Endodermal cell (in vitro differentiated cells): ENCODE measurements at regions not wholly inside any gene's neighbourhood (a gene's known extent, or its start where the extent isn't known, plus 50 kb on each side); places are given as distances from the start of the nearest gene placed in this dataset.

Experiments
- DNase-seq: peaks from one replicate; pipeline ENCODE4 v3.0.0-alpha.2; 2017
- H3K27ac ChIP-seq: 2 replicates; pipeline ENCODE4 v1.5.1; 2013; ENCODE audit warnings: mild to moderate bottlenecking, low read depth, low read length, moderate library complexity
- H3K27me3 ChIP-seq: 2 replicates; pipeline ENCODE4 v1.6.1; 2013; ENCODE audit warnings: mild to moderate bottlenecking, low read length, moderate library complexity; ENCODE audit not compliant: insufficient read depth, control insufficient read depth, poor library complexity, severe bottlenecking
- H3K36me3 ChIP-seq: 2 replicates; pipeline ENCODE4 v1.7.0; 2013; ENCODE audit warnings: mild to moderate bottlenecking, low read length, moderate library complexity; ENCODE audit not compliant: control insufficient read depth, insufficient read depth
- H3K4me1 ChIP-seq: one replicate; pipeline ENCODE4 v1.7.0; 2013; ENCODE audit warnings: low read length; ENCODE audit not compliant: control insufficient read depth, insufficient read depth
- H3K4me3 ChIP-seq: 2 replicates; pipeline ENCODE4 v1.5.1; 2013; ENCODE audit warnings: mild to moderate bottlenecking, low read length, moderate library complexity
- H3K9ac ChIP-seq: 2 replicates; pipeline ENCODE4 v1.6.1; 2013; ENCODE audit warnings: mild to moderate bottlenecking, low read length, moderate library complexity; ENCODE audit not compliant: poor library complexity, severe bottlenecking; ENCODE audit errors: extremely low read depth
- H3K9me3 ChIP-seq: 2 replicates; pipeline ENCODE4 v1.6.1; 2013; ENCODE audit warnings: mild to moderate bottlenecking, low read length, moderate library complexity; ENCODE audit not compliant: control insufficient read depth
- H3K27ac Mint-ChIP-seq: 2 replicates; pipeline ENCODE4 v1.8.0; 2020; ENCODE audit warnings: mixed read lengths
- H3K27me3 Mint-ChIP-seq: 2 replicates; pipeline ENCODE4 v1.8.0; 2021; ENCODE audit warnings: mild to moderate bottlenecking, mixed read lengths; ENCODE audit not compliant: insufficient read depth
- H3K36me3 Mint-ChIP-seq: 2 replicates; pipeline ENCODE4 v1.8.0; 2020; ENCODE audit warnings: low read depth, mixed read lengths
- H3K4me1 Mint-ChIP-seq: 2 replicates; pipeline ENCODE4 v1.8.0; 2020; ENCODE audit warnings: mixed read lengths
- H3K4me3 Mint-ChIP-seq: 2 replicates; pipeline ENCODE4 v1.8.0; 2020; ENCODE audit warnings: mild to moderate bottlenecking, moderate library complexity, mixed read lengths
- H3K9me3 Mint-ChIP-seq: 2 replicates; pipeline ENCODE4 v1.8.0; 2020; ENCODE audit warnings: mild to moderate bottlenecking, mixed read lengths
- WGBS, 2 experiments: methylation state at CpG; one replicate each; pipeline versions ENCODE4 v1.1.5 to v1.1.7; 2013; ENCODE audit warnings: missing lambda C conversion rate in 2 of 2, mixed read lengths in 1 of 2; ENCODE audit not compliant: insufficient coverage in 1 of 2, insufficient read length in 1 of 2; 5-methylcytosine and 5-hydroxymethylcytosine counted together
- TF ChIP-seq, protein P1 (sequence below): fragments of 200-600 bp; sonication (generic); conservative IDR thresholded peaks from 2 replicates; pipeline ENCODE4 v1.5.0; 2021; ENCODE audit warnings: antibody characterized with exemption, mild to moderate bottlenecking

DNA sequence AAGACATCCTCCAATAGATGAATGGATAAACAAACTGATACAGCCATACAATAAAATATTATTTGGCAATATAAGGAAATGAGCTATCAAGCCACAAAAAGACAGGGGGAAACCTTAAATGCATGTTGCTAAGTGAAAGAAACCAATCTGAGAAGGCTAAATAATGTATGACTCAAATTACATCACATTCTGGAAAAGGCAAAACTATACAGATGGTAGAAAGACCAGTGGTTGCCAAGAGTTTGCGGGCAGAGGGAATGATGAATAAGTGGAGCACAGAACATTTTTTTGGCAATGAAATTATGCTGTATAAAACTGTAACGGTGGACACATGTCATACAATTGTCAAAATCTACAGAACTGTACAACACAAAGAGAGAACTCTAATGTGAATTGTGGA, 63.3 kb downstream of the CSF2 start:
- H3K27ac ChIP-seq: no peak overlapping the region
- Mint-ChIP-seq H3K27me3 (no peaks in the 10 kb centered on the region), H3K4me1 (no peaks in the 10 kb centered on the region), H3K27ac (no peak overlapping the region), H3K4me3 (no peak overlapping the region), H3K9me3 (peaks cover 10% of the 10 kb centered on the region), H3K36me3 (no peaks in the 10 kb centered on the region)
- H3K27me3 ChIP-seq: peaks cover 7% of the 10 kb centered on the region
- no peaks in the 10 kb centered on the region for H3K4me1 ChIP-seq
- H3K36me3 ChIP-seq: no peaks in the 10 kb centered on the region
- H3K9ac ChIP-seq: no peak overlapping the region
- TF ChIP-seq, protein P1, sequence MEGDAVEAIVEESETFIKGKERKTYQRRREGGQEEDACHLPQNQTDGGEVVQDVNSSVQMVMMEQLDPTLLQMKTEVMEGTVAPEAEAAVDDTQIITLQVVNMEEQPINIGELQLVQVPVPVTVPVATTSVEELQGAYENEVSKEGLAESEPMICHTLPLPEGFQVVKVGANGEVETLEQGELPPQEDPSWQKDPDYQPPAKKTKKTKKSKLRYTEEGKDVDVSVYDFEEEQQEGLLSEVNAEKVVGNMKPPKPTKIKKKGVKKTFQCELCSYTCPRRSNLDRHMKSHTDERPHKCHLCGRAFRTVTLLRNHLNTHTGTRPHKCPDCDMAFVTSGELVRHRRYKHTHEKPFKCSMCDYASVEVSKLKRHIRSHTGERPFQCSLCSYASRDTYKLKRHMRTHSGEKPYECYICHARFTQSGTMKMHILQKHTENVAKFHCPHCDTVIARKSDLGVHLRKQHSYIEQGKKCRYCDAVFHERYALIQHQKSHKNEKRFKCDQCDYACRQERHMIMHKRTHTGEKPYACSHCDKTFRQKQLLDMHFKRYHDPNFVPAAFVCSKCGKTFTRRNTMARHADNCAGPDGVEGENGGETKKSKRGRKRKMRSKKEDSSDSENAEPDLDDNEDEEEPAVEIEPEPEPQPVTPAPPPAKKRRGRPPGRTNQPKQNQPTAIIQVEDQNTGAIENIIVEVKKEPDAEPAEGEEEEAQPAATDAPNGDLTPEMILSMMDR: no peak
- 90 to 100% methylated on average over 1 to 2 of the region's 2 CpGs for WGBS, 2 experiments
- no peak overlapping the region for H3K4me3 ChIP-seq
- no peak for DNase-seq
- H3K9me3 ChIP-seq: peaks cover 4% of the 10 kb centered on the region

DNA sequence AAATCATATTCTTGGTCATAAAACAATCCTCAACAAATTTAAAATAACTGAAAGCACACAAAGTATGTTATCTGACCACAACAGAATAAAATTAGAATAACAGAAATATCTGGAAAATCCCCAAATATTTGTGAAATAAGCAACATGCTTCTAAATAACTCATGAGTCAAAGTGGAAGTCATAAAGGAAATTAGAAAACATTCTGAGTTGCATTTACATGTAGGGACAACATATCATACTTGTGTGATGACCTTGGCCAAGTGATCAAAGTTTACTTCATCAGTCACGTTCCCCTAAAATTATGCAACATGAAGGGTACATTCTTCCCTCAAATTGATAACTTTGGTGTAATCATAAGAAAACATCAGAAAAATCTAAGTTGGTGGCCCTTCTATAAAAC, 64.7 kb downstream of the CSF2 start:
- DNase-seq: no peak
- Mint-ChIP-seq H3K9me3 (peaks cover 17% of the 10 kb centered on the region), H3K4me3 (no peak overlapping the region), H3K36me3 (no peaks in the 10 kb centered on the region), H3K27me3 (no peaks in the 10 kb centered on the region), H3K4me1 (no peaks in the 10 kb centered on the region), H3K27ac (no peak overlapping the region)
- 75 to 100% methylated on average over 1 of the region's 1 CpG for WGBS, 2 experiments
- Histone ChIP-seq H3K9me3 (peaks cover 8% of the 10 kb centered on the region), H3K36me3 (no peaks in the 10 kb centered on the region), H3K27me3 (peaks cover 7% of the 10 kb centered on the region), H3K9ac (no peak overlapping the region), H3K4me1 (no peaks in the 10 kb centered on the region), H3K27ac (no peak overlapping the region), H3K4me3 (no peak overlapping the region)
- TF ChIP-seq, protein P1: no peak
